ENCODE measurements at regions not wholly inside any gene's neighbourhood (a gene's known extent, or its start where the extent isn't known, plus 50 kb on each side); places are given as distances from the start of the nearest gene placed in this dataset.

DNA sequence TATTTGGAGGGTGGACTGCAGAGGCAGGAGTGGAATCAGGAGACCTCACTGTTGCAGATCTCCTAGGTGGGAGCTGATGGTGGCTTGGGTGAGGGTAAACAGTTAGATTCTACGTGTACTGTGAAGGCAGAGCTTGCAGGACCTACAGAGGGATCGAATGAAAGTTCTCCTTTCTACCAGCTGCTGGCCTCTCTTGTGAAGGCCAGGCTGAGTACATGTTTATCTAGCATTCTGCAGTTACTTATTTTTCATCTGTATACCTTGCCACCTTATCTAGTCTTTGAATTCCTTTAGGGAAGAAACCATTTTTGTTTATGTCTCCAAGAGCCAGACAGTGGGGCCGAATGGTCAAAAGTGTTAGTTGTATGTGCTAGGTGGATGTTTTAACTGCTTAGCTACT lies 57.6 kb downstream of the PTTG1 start:
- DNase-seq, result no peak
- no peaks in the 10 kb centered on the region for H3K27me3 ChIP-seq
- intact Hi-C loops (cut with DNase I), result no loop called here
- H3K27ac ChIP-seq, result no peak overlapping the region
- TF ChIP-seq POLR2A (IDR thresholded peaks at IDR 0.05), result no peak
- TF ChIP-seq, protein P1, sequence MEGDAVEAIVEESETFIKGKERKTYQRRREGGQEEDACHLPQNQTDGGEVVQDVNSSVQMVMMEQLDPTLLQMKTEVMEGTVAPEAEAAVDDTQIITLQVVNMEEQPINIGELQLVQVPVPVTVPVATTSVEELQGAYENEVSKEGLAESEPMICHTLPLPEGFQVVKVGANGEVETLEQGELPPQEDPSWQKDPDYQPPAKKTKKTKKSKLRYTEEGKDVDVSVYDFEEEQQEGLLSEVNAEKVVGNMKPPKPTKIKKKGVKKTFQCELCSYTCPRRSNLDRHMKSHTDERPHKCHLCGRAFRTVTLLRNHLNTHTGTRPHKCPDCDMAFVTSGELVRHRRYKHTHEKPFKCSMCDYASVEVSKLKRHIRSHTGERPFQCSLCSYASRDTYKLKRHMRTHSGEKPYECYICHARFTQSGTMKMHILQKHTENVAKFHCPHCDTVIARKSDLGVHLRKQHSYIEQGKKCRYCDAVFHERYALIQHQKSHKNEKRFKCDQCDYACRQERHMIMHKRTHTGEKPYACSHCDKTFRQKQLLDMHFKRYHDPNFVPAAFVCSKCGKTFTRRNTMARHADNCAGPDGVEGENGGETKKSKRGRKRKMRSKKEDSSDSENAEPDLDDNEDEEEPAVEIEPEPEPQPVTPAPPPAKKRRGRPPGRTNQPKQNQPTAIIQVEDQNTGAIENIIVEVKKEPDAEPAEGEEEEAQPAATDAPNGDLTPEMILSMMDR (IDR thresholded peaks at IDR 0.05), result no peak
- H3K36me3 ChIP-seq, result no peaks in the 10 kb centered on the region
- H3K4me1 ChIP-seq, result peaks cover 0 to 5% (median 0%) of the 10 kb centered on the region in 4 donors
- H3K9me3 ChIP-seq, result no peaks in the 10 kb centered on the region
- ATAC-seq, result no peak
- H3K4me3 ChIP-seq, result no peak overlapping the region
- 63% methylated on average over 3 of the region's 3 CpGs for WGBS (ENCODE audit: insufficient coverage, low coverage, low lambda C conversion rate, missing lambda C conversion rate)

DNA sequence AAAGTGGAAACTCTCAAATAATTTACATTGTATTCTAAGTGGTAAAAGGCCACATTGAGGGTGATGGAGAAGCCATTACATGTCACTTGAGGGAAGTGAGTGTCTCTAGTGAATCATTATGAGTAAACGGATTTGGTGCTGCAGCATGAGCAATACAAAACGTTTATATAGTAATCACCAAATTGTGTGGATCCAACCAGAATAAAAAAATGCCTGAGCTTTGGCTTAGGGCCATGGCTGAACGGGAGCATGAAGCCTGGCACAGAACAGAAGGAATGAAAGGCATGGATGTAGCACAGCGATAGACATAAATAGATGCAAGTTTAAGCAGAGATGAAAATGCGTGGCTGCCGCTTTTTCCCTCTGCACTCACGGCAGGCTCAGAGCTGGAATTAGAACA lies 58.3 kb downstream of the PTTG1 start:
- intact Hi-C loops (cut with DNase I), result no loop called here
- TF ChIP-seq, protein P1 (IDR thresholded peaks at IDR 0.05), result no peak
- no peak for TF ChIP-seq POLR2A (IDR thresholded peaks at IDR 0.05)
- WGBS (ENCODE audit: insufficient coverage, low coverage, low lambda C conversion rate, missing lambda C conversion rate), result 40% methylated on average over 4 of the region's 7 CpGs
- no peak overlapping the region for H3K4me3 ChIP-seq
- H3K4me1 ChIP-seq, result peaks cover 0 to 5% (median 0%) of the 10 kb centered on the region in 4 donors
- H3K27ac ChIP-seq, result no peak overlapping the region
- no peaks in the 10 kb centered on the region for H3K36me3 ChIP-seq
- H3K27me3 ChIP-seq, result no peaks in the 10 kb centered on the region
- no peak for DNase-seq
- ATAC-seq, result no peak
- no peaks in the 10 kb centered on the region for H3K9me3 ChIP-seq

DNA sequence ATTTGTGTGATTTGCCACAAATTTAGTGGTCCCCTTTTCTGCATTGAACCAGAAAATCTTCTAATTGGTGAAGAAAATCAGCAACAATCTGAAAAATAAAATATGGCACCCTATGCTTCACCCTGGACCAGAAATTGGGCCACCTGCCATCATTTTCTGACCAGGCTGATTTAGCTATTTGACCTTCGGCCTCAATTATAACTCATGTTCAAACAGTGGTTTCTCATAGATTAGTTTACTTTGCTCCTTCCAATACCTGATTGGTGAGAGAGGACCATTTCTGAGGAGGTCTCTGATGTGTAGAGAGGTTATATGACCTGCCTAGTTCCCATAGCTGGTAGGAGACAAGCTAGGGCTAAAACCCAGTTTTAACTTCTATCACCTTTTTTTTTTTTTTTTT lies 59.0 kb downstream of the PTTG1 start:
- no peak overlapping the region for H3K4me3 ChIP-seq
- 27% methylated on average over 1 of the region's 1 CpG for WGBS (ENCODE audit: insufficient coverage, low coverage, low lambda C conversion rate, missing lambda C conversion rate)
- intact Hi-C loops (cut with DNase I), result no loop called here
- TF ChIP-seq, protein P1 (IDR thresholded peaks at IDR 0.05), result no peak
- TF ChIP-seq POLR2A (IDR thresholded peaks at IDR 0.05), result no peak
- H3K27me3 ChIP-seq, result no peaks in the 10 kb centered on the region
- H3K4me1 ChIP-seq, result peaks cover 0 to 5% (median 0%) of the 10 kb centered on the region in 4 donors
- DNase-seq (no peak), ATAC-seq (peak in 1 of 4 donors; percentile 44)
- no peak overlapping the region for H3K27ac ChIP-seq
- H3K36me3 ChIP-seq, result no peaks in the 10 kb centered on the region
- no peaks in the 10 kb centered on the region for H3K9me3 ChIP-seq

DNA sequence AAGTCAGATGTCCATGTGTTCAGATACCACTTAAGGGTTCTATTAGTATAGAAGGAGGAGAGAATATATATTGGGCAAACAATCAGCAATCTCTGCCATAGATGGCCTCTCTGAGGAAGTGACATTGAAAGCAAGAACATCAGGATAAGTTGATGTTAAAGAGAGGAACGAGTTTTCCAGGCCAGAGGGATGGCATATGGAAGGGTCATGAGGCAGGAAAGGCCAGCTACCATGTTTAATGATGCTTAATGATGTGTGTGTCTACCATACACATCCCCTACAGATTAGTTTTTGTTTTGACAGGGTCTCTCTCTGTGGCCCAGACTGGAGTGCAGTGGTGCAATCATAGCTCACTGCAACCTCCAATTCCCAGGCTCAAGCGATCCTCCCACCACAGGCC lies 63.0 kb downstream of the PTTG1 start:
- Histone ChIP-seq H3K4me1 (peaks cover 0 to 5% (median 0%) of the 10 kb centered on the region in 4 donors), H3K36me3 (no peaks in the 10 kb centered on the region), H3K27ac (no peak overlapping the region), H3K27me3 (no peaks in the 10 kb centered on the region), H3K9me3 (no peaks in the 10 kb centered on the region), H3K4me3 (no peak overlapping the region)
- ATAC-seq (no peak), DNase-seq (no peak)
- TF ChIP-seq, protein P1 (IDR thresholded peaks at IDR 0.05), result no peak
- no peak for TF ChIP-seq POLR2A (IDR thresholded peaks at IDR 0.05)
- WGBS (ENCODE audit: insufficient coverage, low coverage, low lambda C conversion rate, missing lambda C conversion rate), result 79% methylated on average over 2 of the region's 2 CpGs
- intact Hi-C loops (cut with DNase I), result no loop called here

All from right lobe of liver (tissue), 6 donors.